ENCODE measurements at regions not wholly inside any gene's neighbourhood (a gene's known extent, or its start where the extent isn't known, plus 50 kb on each side); places are given as distances from the start of the nearest gene placed in this dataset.

- TF ChIP-seq SIN3A (conservative IDR thresholded peaks at IDR 0.05 in 1 of 2, IDR thresholded peaks at IDR 0.05 in 1 of 2; ENCODE audit: low read depth in 1 of 2, low read length in 2 of 2) (no peak), JUND (IDR thresholded peaks at IDR 0.05; ENCODE audit: low read length) (no peak), MAX (IDR thresholded peaks at IDR 0.05) (no peak), USF2 (IDR thresholded peaks at IDR 0.05; ENCODE audit: low read length) (no peak), EP300 (IDR thresholded peaks at IDR 0.05; ENCODE audit: borderline replicate concordance in 1 of 2, low read depth in 2 of 2, low read length in 2 of 2) (no peak), POLR2AphosphoS5 (IDR thresholded peaks at IDR 0.05; ENCODE audit: low read depth, low read length) (no peak), CTCF (IDR thresholded peaks at IDR 0.05; ENCODE audit: control extremely low read depth in 1 of 3, insufficient read depth in 1 of 3, low read depth in 1 of 3, low read length in 3 of 3) (no peak)
Measured at GRCh38 chr10:75329190-75329745, 72.3 kb downstream of the ZNF503 start.
